ENCODE measurements at regions not wholly inside any gene's neighbourhood (a gene's known extent, or its start where the extent isn't known, plus 50 kb on each side); places are given as distances from the start of the nearest gene placed in this dataset.

GRCh38 chr1:83802023-83802422 lies 196.9 kb downstream of the TTLL7 start:
- no peak for DNase-seq (ENCODE audit: low read depth)
- no peak for TF ChIP-seq CTCF (IDR thresholded peaks at IDR 0.05; ENCODE audit: insufficient read depth, low read length)
- no peak overlapping the region for H3K4me3 ChIP-seq (ENCODE audit: low read depth, low read length)

DNA sequence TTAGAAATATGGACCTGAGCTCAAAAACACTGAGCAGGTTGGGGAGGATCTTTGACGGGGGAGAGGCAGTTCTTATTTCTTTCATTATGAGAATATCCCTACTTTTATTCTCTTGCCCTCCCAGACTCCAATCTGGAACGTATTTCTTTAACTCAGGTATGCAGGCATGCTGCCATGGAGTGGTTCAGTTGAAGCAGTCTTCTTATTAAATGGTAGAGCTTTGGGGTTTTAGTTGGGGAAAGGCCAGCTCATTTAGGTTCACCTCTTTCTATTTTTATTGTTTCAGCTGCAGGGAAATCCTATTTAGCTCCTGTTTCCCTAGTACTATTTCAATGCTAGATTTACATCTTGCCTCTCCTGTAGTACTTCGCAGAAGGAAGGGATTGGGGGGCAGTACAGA lies 198.9 kb downstream of the TTLL7 start:
- TF ChIP-seq CTCF (IDR thresholded peaks at IDR 0.05; ENCODE audit: insufficient read depth, low read length): no peak

GRCh38 chr1:83799594-83799993 lies 199.3 kb downstream of the TTLL7 start:
- TF ChIP-seq CTCF (IDR thresholded peaks at IDR 0.05; ENCODE audit: insufficient read depth, low read length): no peak
- no peak overlapping the region for H3K4me3 ChIP-seq (ENCODE audit: low read depth, low read length)
- DNase-seq (ENCODE audit: low read depth): no peak

More for the DNA sequence above, 198.9 kb downstream of the TTLL7 start:
- no peak for DNase-seq (ENCODE audit: low read depth)
- no peak overlapping the region for H3K4me3 ChIP-seq (ENCODE audit: low read depth, low read length)

- no peak for TF ChIP-seq CTCF (IDR thresholded peaks at IDR 0.05; ENCODE audit: insufficient read depth, low read length)
- DNase-seq (ENCODE audit: low read depth): no peak
- H3K4me3 ChIP-seq (ENCODE audit: low read depth, low read length): no peak overlapping the region
Measured at GRCh38 chr1:83798965-83799364, 200.0 kb downstream of the TTLL7 start.

DNA sequence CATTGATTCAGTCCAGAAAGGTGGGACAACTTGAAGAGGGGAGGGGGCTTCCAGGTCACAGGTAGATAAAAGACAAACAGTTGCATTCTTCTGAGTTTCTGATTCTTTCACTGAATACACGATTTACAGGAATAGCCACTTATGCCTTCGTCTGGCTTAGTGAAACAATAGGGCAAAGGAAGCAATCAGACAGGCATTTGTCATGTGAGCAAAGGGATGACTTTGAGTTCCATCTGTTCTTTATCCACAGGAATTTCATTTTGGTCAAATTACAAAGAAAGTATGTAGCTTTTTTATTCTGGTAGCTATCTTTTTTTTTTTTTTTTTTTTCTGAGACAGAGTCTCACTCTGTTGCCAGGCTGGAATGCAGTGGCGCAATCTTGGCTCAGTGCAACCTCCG lies 202.5 kb downstream of the TTLL7 start:
- TF ChIP-seq CTCF (IDR thresholded peaks at IDR 0.05; ENCODE audit: insufficient read depth, low read length): no peak

DNA sequence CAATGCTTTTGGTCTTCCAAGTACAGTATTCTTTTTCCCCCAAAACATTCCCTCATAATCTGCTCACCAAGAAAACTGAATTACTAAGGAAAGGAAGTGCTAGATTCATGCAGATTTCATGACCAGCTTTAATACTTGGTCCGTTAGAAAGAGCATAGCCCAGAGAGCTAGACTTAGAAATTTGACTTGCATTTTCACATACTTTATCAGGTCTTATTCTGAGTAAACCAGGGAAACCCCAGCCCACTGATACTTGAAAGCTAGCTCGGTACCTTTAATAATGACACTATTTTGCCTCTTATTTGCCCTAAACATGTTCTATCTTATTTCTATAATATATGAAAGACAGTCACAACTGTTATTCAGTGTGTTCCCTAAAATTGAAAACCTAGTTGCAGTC lies 204.5 kb downstream of the TTLL7 start:
- TF ChIP-seq CTCF (IDR thresholded peaks at IDR 0.05; ENCODE audit: insufficient read depth, low read length): no peak
- H3K4me3 ChIP-seq (ENCODE audit: low read depth, low read length): no peak overlapping the region
- no peak for DNase-seq (ENCODE audit: low read depth)

More for the DNA sequence above, 202.5 kb downstream of the TTLL7 start:
- DNase-seq (ENCODE audit: low read depth): no peak
- no peak overlapping the region for H3K4me3 ChIP-seq (ENCODE audit: low read depth, low read length)

DNA sequence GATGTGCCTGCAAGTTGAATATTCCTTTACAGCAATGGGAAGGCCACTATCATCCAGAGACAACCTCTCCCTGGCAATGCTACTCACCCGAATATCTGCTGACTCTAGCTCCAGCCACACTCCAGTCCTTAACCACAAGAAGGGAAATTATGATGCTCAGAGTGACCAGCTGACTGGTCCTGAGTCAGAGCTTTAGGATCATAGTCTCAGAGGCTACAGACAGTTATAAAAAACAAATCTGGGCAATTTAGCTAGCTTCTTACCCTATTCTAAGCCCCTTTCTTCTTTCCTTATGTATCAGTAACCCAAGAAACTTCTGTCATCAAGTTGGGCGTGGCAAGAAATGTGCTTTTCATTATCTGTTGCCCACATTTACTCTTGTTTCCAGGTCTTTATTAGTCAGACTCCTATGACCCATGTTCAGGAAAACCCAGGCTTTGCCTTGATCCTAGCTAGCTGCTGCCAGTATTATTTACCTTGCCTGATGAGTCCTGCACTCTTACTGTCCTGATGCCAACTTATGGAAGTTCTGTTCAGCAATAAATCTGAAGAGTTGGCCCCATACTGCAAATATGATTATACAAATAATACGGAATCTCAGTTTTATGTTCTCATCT lies 207.0 kb downstream of the TTLL7 start:
- DNase-seq (ENCODE audit: low read depth): peak; percentile 17

More for the DNA sequence above, 207.0 kb downstream of the TTLL7 start:
- no peak for TF ChIP-seq CTCF (IDR thresholded peaks at IDR 0.05; ENCODE audit: insufficient read depth, low read length)
- no peak overlapping the region for H3K4me3 ChIP-seq (ENCODE audit: low read depth, low read length)
